PC-9 (cell line): ENCODE measurements at regions not wholly inside any gene's neighbourhood (a gene's known extent, or its start where the extent isn't known, plus 50 kb on each side); places are given as distances from the start of the nearest gene placed in this dataset.

ENCODE experiments used
- CTCF ChIP-seq: fragments of 200-600 bp; sonication (generic); conservative IDR thresholded peaks from 2 replicates; pipeline ENCODE4 v1.6.1; 2017; ENCODE audit warnings: mixed run types, antibody characterized with exemption, mild to moderate bottlenecking, moderate library complexity
- EZH2 ChIP-seq: fragments of 200-600 bp; sonication (generic); IDR thresholded peaks from 2 replicates; pipeline ENCODE4 v1.8.0; 2017; ENCODE audit warnings: antibody characterized with exemption, low read depth

GRCh38 chr16:9316008-9316407 is 224.6 kb downstream of the HAPSTR1 start:
- TF ChIP-seq CTCF (no peak), EZH2 (no peak)
